NCI-H2107 treated with DMSO at 0.1 percent for 48 hours (cell line): ENCODE measurements at regions not wholly inside any gene's neighbourhood (a gene's known extent, or its start where the extent isn't known, plus 50 kb on each side); places are given as distances from the start of the nearest gene placed in this dataset.
"Not testable (repeated sequence)": the region's sequence is repeated elsewhere in the genome, so short reads cannot be mapped to it uniquely, and the experiment has no call there.

Source experiments
- DNase-seq: peaks from one replicate; lab custom pipeline; 2025; ENCODE audit not compliant: unreplicated experiment; lab: John Stamatoyannopoulos, UW

- DNase-seq: no peak
These were observed 253.3 kb upstream of the ADGRL2 start for GRCh38 chr1:81547261-81547911.

- DNase-seq: no peak
These were observed 255.0 kb upstream of the ADGRL2 start for GRCh38 chr1:81545734-81546133.

GRCh38 chr1:81543764-81544163 lies 257.0 kb upstream of the ADGRL2 start:
- no peak for DNase-seq

GRCh38 chr1:81542196-81542595 lies 258.5 kb upstream of the ADGRL2 start:
- no peak for DNase-seq

GRCh38 chr1:81540216-81540615 lies 260.5 kb upstream of the ADGRL2 start:
- no peak for DNase-seq

- DNase-seq: no peak
These were observed 271.7 kb upstream of the ADGRL2 start for GRCh38 chr1:81529014-81529413.

- no peak for DNase-seq
These were observed 275.6 kb upstream of the ADGRL2 start for GRCh38 chr1:81525085-81525484.

GRCh38 chr1:81519987-81520386 lies 280.7 kb upstream of the ADGRL2 start:
- no peak for DNase-seq

- no peak for DNase-seq
These were observed 282.7 kb upstream of the ADGRL2 start for GRCh38 chr1:81517987-81518386.

GRCh38 chr1:81513796-81514354 lies 286.9 kb upstream of the ADGRL2 start:
- DNase-seq: no peak

GRCh38 chr1:81512252-81513003 lies 288.3 kb upstream of the ADGRL2 start:
- DNase-seq: no peak

GRCh38 chr1:81511281-81511680 lies 289.5 kb upstream of the ADGRL2 start:
- no peak for DNase-seq

GRCh38 chr1:81510701-81511100 lies 290.0 kb upstream of the ADGRL2 start:
- no peak for DNase-seq

GRCh38 chr1:81509594-81509993 lies 291.1 kb upstream of the ADGRL2 start:
- no peak for DNase-seq

- DNase-seq: no peak
These were observed 294.0 kb upstream of the ADGRL2 start for GRCh38 chr1:81506699-81507098.

GRCh38 chr1:81505831-81506230 lies 294.9 kb upstream of the ADGRL2 start:
- no peak for DNase-seq

GRCh38 chr1:81504820-81505219 lies 295.9 kb upstream of the ADGRL2 start:
- not testable (repeated sequence) for DNase-seq

GRCh38 chr1:81502705-81503104 lies 298.0 kb upstream of the ADGRL2 start:
- not testable (repeated sequence) for DNase-seq

GRCh38 chr1:81501485-81501884 lies 299.2 kb upstream of the ADGRL2 start:
- not testable (repeated sequence) for DNase-seq

GRCh38 chr1:81499487-81499886 lies 301.2 kb upstream of the ADGRL2 start:
- no peak for DNase-seq

- DNase-seq: peak; percentile 81
These were observed 302.0 kb upstream of the ADGRL2 start for GRCh38 chr1:81498471-81499462.
